Left colon (tissue), 2 donors: ENCODE measurements at regions not wholly inside any gene's neighbourhood (a gene's known extent, or its start where the extent isn't known, plus 50 kb on each side); places are given as distances from the start of the nearest gene placed in this dataset.

Source experiments
- ATAC-seq: fragments of 200-7000 bp; cut with Tn5 transposase; one replicate; pipeline ENCODE4 v1.9.1; 2020; ENCODE audit warnings: mild to moderate bottlenecking, moderate library complexity
- DNase-seq, 2 donors: peaks; one replicate each; pipeline ENCODE4 v3.0.0-alpha.2; 2020
- intact Hi-C, 2 donors: fragments of 100-400 bp; cut with DNase I in 1 of 2; cut with micrococcal nuclease in 1 of 2; formaldehyde crosslinking; loops; one replicate each; pipeline versions ENCODE4 v1.11.2 to v1.14.0; 2022; cut with DNase I, micrococcal nuclease
- donor health status: DM: no; HTN: no; CAD: no.
- donor health status: DM: yes; HTN: yes; CAD: no.

GRCh38 chr1:116228511-116228910 is 117.3 kb downstream of the MAB21L3 start:
- intact Hi-C loops, result no loop called here
- no peak for ATAC-seq
- no peak for DNase-seq

- ATAC-seq, result no peak
- intact Hi-C loops, result no loop called here
- no peak for DNase-seq
These were observed 119.5 kb downstream of the MAB21L3 start for GRCh38 chr1:116230712-116231111.

- DNase-seq, result no peak
- no peak for ATAC-seq
- intact Hi-C loops, result no loop called here
These were observed 120.6 kb downstream of the MAB21L3 start for GRCh38 chr1:116231752-116232151.

GRCh38 chr1:116232989-116233514 is 121.9 kb downstream of the MAB21L3 start:
- ATAC-seq (peak; percentile 78), DNase-seq (no peak)
- intact Hi-C loops, result no loop called here

DNA sequence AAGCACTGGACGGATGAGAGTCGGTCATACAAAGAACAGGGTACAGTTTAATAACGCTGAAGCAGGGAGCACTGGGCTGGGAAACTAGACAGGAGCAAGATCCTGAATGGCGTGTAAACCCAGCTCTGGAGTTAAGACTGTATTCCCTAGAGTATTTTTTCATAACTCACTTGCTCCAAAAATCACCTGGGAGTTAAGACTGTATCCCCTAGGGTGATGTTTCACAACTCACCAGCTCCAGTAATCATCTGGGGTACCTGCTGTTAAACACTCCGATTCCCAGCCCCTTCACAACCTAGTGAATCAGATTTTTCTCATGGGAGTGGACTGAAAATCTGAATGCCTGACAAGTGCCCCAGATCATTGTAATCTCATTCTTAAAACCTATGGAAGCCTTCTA is 123.2 kb downstream of the MAB21L3 start:
- intact Hi-C loops, result no loop called here
- DNase-seq (no peak), ATAC-seq (no peak)

DNA sequence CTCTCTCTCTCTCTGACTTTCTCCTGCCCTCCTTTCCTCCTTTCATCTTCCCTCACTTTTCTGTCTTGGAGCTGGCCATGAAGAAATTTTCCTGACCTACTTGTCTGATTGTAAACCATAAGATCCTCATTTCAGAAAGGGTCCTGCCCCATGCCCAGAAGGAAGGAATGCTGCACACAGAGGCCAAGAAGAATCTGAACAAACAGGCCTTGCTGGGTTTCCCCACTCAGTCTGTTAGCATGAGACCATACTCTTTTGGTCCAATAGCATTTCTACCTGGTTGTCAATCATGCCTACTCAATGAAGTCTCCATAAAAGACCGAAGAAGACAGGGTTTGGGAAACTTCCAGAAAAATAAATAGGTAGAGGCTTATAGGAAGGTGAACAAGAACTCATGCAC is 128.7 kb downstream of the MAB21L3 start:
- ATAC-seq, result no peak
- no peak for DNase-seq
- intact Hi-C loops, result no loop called here

GRCh38 chr1:116242741-116243140 is 130.3 kb upstream of the ATP1A1 start:
- intact Hi-C loops, result no loop called here
- ATAC-seq (peak; percentile 92), DNase-seq (peak; percentile 73 to 84)

DNA sequence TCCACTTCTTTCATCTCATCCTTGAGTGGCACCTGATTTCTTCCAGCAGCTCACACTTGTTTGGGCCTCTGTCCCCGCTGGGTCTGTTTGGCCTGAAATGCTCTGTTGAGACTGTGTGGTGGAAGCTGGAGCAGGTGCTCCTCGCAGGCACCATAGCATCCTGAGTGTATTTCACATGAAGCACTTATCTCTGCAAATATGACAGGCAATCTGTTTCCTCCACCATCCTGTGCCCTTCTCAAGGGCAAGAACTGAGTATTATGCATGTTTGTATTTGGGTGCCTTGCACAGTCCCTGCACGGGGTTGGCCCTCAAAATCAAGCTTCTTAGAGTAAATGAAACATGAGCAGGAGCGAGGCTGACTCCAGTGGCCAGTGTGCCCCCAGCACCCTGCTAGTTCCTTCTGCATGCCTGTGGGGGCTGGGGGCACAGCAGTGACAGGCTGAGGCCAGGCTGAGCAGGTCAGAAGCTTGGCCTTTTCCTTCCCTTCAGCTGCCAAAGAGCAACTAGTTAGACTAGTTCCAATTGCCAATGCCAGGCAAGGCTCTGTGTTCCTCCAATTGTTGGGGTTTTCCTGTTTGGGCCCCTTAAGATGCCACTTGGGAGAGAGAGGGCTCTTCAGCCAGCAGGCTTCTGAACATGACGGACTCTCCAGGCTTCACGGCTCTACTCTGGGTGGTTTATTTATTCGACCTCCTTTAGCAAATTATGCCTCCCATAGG is 129.6 kb upstream of the ATP1A1 start:
- DNase-seq, result no peak
- peak; percentile 30 for ATAC-seq
- intact Hi-C loops, result no loop called here

GRCh38 chr1:116246174-116246573 is 126.9 kb upstream of the ATP1A1 start:
- ATAC-seq (no peak), DNase-seq (no peak)

GRCh38 chr1:116252271-116252670 is 120.8 kb upstream of the ATP1A1 start:
- intact Hi-C loops, result no loop called here
- DNase-seq (no peak), ATAC-seq (no peak)

More at GRCh38 chr1:116246174-116246573, 126.9 kb upstream of the ATP1A1 start:
- intact Hi-C loops, result no loop called here

DNA sequence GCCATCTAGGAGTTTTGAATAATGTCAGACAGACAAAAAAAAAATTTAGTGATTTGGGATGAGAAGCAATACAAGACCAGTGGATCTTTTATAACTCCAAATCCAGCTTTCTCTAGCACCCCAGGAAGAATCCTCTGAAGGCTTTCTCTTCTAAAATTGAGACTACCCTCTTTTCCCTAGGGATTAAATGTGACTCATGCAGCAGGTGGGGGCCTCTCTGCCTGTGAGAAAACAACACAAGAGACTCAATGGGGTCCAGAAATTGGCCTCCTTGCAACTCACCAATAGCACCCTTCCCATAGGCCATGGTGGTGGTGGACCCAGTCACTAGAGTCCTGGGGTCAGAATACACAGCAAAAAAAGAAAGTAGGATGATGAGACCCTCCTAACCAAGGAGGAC is 120.3 kb upstream of the ATP1A1 start:
- intact Hi-C loops, result no loop called here
- DNase-seq, result no peak
- no peak for ATAC-seq

- intact Hi-C loops, result no loop called here
- no peak for DNase-seq
- no peak for ATAC-seq
These were observed 119.3 kb upstream of the ATP1A1 start for GRCh38 chr1:116253566-116254382.

DNA sequence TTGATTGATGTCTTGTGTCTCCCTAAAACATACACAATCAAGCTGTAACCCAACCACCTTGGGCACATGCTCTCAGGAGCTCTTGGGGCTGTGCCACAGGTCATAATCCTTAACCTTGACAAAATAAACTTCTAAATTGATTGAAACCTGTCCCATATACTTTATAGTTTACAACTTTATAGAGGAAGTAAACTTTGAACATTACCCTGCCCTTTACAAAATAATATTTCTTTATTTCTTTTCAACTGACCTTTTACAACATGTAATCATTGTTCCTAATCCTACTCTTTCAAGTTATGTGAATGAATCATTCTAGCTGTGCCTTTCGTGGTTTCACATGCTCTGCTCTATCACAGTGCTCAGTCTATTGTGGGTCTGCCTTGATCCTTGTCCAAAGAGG is 118.3 kb upstream of the ATP1A1 start:
- DNase-seq, result peak; percentile 75 to 78
- intact Hi-C loops, result no loop called here
- peak; percentile 75 for ATAC-seq

DNA sequence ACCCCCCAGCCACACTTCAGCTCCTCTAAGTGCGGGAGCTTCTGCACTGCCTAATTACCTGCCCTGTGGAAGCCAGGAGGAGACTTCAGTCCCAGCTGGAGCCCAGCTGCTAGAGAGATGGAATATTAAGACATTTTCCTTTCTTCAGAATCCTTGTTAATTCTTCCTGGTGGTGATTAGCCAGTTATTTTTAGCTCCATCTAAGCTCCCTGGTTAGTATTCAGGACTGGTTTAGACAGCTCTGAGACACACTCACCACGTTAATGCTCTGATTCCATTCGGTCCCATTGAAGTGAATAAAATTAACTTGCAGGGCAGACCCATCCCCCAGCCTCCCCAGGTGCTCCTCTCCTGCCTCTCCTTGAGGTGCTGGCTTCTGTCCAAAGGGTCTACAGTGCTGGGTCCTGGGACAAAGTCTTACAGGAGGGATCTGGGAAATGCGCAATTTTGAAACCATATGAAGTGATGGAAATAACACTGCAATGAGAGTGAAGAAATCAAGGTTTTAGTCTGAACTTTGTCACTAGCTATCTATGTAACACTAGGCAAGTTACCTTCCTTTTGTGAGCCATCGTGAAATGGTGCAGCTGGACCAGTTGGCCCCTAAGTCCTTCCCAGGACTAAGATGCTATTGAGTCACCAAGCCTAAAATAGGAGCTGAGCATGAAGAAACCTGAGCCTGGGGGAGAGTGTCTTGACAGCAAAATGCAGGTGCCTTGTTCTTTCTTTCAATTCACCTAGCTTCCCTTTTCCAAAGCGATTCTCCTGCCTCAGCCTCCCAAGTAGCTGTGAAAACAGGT is 117.4 kb upstream of the ATP1A1 start:
- intact Hi-C loops, result no loop called here
- DNase-seq (no peak), ATAC-seq (peak; percentile 3)

DNA sequence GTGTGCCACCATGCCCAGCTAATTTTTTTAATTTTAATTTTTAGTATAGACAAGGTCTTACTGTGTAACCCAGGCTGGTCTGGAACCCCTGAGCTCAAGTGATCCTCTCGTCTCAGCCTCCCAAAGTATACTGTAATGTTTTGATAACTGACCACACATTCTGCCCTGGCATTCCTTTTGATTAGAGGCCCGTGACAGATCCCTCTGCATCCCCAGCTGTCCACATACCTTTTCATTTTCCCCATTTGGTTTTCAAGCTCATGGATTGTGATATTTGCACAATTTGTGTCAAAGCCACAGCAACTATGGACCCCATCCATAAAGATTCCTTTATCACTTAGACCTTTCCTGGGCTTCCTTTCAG is 116.8 kb upstream of the ATP1A1 start:
- ATAC-seq, result no peak

DNA sequence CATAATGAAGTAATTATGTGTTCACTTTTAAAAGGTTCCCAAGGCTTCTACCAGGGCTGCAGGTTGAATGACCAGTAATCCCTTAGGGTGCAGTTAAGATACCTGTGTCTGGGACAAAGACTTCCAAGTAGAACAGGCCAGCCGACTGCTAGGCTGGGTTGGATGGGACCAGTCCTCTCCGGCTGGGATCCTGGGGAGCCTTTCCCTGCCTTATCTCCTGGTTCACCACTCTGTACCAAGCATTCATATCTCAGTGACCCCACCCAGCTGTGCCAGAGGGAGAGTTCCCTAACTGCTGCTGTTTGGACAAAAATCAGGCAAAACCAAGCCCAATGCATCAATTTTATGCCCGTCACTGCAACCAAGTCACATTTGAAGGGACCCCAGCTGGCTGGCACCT is 116.2 kb upstream of the ATP1A1 start:
- intact Hi-C loops, result no loop called here
- ATAC-seq, result peak; percentile 66
- peak; percentile 62 to 86 for DNase-seq

More for the DNA sequence above, 116.8 kb upstream of the ATP1A1 start:
- intact Hi-C loops, result no loop called here
- no peak for DNase-seq

DNA sequence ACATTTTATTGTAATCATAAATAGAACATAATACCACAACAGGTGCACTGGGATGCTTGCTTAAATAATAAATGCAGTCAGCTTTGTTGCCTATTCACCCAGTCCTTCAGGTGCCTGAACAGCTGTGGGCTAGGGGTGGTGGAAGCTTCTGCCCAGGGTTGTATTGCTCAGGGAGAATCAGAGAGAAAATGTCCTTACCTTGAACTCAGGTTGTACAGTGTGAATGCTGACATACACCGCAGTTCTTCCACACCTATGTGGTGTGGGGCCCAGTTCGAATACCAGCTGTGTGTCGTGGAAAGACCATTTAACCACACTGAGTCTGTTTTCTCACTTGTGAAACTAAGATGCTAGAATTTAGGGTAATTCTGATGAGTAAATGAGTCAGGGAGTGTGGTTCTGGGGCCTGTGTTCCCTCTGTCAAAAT is 115.7 kb upstream of the ATP1A1 start:
- ATAC-seq (peak; percentile 48), DNase-seq (peak in 1 of 2 donors; percentile 61)
- intact Hi-C loops, result no loop called here

GRCh38 chr1:116257836-116258235 is 115.2 kb upstream of the ATP1A1 start:
- no peak for DNase-seq
- no peak for ATAC-seq
- intact Hi-C loops, result no loop called here

- intact Hi-C loops, result no loop called here
- DNase-seq, result no peak
These were observed 114.2 kb upstream of the ATP1A1 start for GRCh38 chr1:116258668-116259419.

More at GRCh38 chr1:116258668-116259419, 114.2 kb upstream of the ATP1A1 start:
- no peak for ATAC-seq
